SK-N-SH treated with all-trans-retinoic acid at 6 μM for 48 hours (cell line): ENCODE measurements at regions not wholly inside any gene's neighbourhood (a gene's known extent, or its start where the extent isn't known, plus 50 kb on each side); places are given as distances from the start of the nearest gene placed in this dataset.

Experiments
- CSDC2 ChIP-seq: fragments of 250-450 bp; sonication (Bioruptor Pico); IDR thresholded peaks from 2 replicates; pipeline ENCODE4 v1.5.0; 2020; ENCODE audit warnings: mild to moderate bottlenecking, moderate library complexity
- ZNF70 ChIP-seq: fragments of 450-650 bp; formaldehyde crosslinking; IDR thresholded peaks from 2 replicates; pipeline ENCODE4 v1.5.0; 2020; ENCODE audit warnings: mild to moderate bottlenecking, moderate library complexity

- TF ChIP-seq CSDC2 (CRISPR knock-in tag) (no peak), ZNF70 (CRISPR knock-in tag) (no peak)
Measured at GRCh38 chr10:21399392-21400035, 126.0 kb downstream of the SKIDA1 start.
